D341Med (cell line): ENCODE measurements at regions not wholly inside any gene's neighbourhood (a gene's known extent, or its start where the extent isn't known, plus 50 kb on each side); places are given as distances from the start of the nearest gene placed in this dataset.

Experiments
- DNase-seq: peaks from one replicate; pipeline ENCODE4 v3.0.0; 2012; ENCODE audit warnings: low spot score

DNA sequence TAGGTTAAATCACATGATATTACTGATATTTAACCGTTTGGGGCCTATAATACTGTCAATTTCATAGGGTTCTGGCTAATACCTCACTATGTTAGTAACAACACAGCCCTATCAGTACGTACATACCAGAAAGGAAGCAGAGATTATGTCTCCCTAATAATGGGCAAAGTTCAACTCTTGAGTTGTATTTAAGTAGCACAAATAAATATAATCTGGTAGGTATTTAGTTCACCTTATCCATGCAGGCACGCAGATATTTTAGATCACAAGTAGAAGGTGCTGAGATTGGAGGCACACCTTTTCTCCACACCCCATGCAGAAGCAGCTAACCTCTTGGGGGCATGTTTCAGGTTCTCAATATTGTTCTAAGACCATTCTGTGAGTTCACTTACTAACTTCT lies 118.9 kb downstream of the IRS1 start:
- DNase-seq = no peak

DNA sequence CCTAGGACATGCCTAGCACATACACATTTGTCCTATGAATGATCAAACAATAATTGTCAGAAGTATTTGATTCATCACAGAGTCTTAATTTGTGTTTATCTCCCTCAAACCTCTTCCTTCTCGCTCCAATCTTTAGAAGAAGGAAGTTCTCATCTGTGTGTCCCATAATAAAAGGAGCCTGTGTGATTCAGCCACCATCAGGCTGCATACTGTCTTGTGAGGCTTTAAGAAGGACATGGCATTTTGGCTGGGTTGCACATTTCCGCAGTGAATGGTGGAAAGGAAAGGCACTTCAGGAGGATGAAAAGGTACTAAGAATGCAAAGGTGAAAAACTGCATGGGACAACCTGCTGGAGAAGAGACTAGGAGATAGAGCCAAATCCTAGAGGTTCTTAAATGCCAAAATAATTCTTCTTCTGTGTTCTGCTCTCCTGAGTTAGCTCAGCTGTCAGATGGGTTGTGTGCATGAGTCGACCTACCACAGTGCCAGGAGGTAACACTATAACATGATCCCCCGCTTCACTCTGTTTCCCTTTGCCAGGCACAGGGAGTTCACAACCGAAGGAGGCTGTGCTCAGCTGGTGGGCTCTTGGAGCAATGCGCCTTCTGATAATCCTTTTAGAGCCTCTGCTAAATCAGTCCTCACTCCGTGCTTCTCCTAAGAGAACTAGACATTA lies 120.1 kb downstream of the IRS1 start:
- no peak for DNase-seq

DNA sequence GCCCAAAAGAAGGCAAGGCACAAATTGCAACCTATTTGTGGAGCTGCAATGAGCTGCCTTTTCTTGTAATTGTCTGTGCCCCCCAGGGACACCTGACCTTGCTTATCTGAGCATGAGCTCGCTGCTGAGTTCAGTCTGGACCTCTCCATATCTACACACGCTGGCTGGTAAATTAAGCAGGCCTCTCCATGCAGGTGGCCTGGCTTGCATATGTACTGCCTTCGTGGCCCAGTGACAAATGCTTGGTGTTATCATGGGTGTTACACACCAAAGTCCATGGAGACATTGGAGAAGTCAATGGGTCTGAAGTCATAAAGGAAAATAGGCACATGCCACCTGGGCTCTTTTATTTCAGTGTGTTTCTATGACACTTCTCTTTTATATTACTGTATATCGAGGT lies 121.2 kb downstream of the IRS1 start:
- no peak for DNase-seq

DNA sequence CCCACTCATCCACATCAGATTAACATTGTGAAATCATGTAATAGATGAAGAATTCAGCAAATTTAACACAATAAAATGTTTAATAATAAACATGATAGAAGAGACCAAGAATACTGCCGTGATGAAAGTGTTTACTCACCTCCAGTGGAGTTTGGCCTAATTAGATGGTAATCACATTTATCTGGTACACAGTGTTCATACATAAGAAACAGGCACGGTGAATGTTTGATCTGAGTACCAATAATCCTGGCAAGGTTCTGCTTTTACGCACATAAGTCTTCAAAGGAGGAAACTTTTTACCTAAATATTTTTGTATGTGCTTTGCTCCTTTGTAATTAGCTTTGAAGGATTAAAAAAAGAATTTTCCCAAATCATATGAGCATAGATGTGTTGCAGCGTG lies 122.5 kb downstream of the IRS1 start:
- DNase-seq = no peak

DNA sequence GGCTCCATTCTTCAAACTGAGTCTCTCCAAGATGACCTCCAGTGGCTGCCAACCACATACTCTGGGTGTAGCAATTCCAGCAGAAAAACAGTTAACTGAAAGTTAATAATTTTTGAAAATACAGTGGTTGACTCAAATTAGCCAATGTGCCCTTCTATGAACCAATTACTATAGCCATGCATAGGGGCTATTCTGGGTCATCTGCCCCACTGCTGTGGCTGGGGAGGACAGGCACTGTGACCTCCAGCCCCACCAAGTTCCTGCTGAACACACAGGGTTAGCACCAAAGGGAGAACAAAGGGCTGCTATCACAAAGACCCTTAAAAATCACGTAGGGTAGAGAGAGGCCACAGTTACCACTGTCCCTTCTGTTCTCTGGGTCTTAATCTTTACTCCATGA lies 123.0 kb downstream of the IRS1 start:
- no peak for DNase-seq

DNA sequence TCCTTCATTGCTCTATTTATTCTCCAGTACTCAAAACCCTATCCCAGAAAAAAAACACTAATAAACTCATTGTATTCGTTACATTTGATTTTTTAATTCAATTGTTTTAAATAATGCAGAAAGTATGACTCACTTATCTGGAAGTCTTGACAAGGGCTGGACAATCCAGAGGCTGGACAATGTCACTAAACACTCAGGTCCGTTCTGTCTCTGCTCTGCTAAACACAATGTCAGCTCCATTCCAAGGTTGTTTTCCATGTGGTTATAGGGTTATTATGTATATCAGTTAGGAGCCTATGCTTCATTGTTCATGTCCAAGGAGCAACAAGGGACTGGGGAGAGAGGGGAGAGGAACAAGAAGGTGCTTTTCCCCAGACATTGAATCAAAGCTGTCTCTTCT lies 125.5 kb downstream of the IRS1 start:
- no peak for DNase-seq

DNA sequence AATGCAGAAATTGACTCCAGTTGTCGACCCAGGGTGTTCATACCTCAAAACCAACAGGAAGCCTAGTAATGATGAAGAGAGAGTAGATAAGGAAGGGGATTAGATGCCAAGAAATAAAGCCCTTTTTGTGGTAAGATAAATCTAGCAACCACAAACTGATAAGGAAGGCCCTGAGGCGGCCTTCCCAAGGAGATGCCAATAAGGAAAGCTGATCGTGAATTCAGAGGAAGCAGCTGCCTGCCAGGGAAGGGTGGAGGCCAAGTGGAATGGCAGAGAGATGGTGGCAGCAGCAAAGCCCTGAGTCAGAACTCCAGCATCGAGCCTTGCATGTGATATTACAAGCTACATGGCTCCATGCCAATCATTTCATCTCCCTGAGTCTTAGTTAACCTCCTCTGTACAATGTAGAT lies 126.3 kb downstream of the IRS1 start:
- no peak for DNase-seq

DNA sequence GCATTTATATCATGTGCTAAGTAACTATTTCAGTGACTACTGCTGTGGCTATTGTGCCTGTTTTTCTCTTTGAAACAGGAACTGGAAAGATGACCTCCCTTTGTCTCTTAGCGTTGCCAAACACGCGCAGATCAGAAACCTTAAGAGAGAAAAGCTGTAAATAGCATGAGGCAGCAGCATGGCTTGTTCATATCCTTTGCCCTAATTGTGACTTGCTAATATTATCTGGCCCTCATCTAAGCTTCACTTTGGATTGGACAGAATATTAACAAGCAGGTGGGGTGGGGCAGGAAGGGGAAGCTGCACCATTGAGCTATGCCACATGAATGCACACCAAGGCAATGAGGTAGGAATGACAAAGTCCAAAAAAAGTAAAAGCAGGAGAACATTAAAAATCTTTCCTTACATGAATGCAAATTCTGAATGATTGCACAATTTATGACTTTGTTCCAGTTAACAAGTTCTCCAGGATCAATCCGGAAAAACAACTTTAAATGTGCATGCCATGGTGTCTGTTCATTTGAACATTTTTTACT lies 128.4 kb downstream of the IRS1 start:
- DNase-seq = no peak

DNA sequence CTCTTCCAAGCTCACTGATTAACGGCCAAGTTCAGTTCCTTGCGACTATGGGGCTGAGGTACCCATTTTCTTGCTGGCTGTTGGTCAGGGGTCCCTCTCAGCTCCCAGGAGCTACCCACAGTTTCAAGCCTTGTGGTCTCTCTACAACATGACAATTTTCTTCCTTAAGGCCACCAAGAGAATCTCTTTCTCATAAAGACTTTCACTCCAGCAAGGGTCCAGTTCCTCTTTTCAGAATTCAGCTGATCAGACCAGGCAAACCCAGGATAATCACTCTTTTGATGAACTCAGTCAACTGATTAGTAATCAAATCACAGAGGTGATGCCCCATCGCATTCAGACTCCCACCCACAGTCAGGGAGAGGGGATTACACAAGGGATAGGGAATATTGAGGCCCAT lies 129.7 kb downstream of the IRS1 start:
- DNase-seq = no peak

DNA sequence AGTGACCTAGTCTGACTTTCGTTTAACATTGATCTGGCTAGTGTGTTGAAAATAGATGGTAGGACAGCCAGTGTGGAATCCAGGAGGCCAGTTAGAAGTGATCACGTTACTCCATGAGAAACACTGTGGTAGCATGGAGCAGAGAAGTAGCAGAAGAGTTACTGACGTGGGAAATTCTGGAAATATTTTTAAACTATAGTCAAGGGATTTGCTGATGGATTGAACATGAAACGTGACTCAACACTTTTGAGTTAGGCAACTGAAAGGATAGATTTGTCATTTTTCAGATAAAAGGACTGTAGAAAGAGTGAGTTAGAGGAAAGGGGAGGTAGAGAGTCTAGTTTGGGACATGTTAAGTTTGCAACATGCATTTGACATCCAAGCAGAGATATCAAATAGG lies 130.4 kb downstream of the IRS1 start:
- DNase-seq = no peak

DNA sequence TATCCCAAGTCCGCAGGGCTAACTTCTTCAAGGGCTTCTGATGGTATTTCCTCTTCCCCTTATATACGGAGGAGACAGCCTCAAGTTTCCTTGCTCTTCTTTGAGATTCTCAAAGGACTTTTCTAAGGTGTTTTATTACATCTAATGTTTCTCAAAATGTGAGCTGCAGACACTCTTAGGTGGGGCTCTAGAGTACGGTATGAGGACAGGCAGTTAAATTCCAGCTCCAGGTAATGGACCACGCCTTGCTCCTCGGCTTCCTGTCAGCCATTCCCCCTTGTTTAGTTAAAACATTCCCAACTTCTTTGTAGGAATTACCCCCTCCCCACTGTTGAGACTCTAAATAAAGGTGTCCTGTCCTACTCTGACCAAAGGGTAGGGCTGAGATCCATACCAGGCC lies 131.9 kb downstream of the IRS1 start:
- no peak for DNase-seq

DNA sequence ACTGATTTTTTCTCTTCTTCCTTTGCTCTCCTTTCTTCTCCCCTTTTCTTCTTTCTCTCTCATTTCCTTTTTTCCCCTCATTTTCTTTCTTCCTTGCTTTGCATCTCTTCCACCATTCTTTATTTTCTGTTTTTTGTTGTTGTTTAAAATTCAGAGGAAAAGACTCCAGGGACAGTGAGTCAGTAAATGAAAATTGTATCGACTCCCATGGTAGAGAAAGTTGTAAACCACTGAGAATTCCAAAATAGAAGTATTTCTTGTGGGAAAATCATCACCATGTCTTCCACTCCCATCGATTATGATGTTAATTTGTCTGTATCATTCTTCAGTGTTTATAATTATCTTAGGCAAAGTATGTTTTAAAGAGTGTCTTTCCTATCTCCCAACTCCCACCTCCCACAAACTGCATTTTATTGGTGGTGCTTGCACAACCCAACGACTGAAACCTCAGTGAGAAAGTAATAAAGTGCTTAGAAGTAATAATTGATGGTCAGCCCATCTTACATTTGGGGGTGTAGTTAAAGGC lies 134.3 kb downstream of the IRS1 start:
- DNase-seq = no peak

DNA sequence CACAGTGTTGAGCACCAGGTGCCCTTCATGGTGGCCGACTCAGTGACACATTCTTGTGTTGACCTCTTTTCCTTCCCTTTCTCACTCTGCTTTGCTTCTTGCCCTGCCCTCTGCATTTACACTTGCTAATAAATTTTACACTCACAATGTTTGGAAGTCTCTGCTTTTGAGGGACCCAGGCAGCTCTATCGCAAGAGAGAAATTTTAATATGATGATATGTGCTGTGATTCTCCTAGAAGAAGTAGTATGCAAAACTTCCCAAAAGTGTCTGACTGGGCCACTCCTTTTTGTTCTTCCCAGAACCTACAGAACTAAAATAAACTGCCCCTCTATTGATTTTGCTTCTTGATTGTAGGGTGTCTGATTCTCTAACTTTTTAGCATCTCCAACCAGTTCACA lies 135.0 kb downstream of the IRS1 start:
- DNase-seq = no peak

DNA sequence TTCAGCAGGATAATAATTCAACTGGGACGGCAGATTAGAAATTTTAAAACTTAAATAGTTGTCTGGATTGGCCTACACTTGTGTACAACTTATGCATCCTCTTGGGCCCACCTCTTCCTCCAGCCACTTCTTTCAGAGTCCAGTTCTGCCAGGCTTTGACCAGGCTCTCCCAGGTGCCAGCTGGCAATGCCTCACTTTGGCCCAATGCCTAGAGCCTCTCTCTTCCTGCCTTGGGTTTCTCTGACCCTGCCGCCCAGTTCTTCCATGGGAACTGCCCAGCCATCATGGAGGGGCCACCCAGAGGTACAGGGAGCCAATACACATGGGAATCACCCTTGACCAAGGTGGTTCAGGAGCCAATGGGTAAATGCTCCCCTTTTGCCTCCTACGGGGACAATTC lies 135.5 kb downstream of the IRS1 start:
- no peak for DNase-seq

DNA sequence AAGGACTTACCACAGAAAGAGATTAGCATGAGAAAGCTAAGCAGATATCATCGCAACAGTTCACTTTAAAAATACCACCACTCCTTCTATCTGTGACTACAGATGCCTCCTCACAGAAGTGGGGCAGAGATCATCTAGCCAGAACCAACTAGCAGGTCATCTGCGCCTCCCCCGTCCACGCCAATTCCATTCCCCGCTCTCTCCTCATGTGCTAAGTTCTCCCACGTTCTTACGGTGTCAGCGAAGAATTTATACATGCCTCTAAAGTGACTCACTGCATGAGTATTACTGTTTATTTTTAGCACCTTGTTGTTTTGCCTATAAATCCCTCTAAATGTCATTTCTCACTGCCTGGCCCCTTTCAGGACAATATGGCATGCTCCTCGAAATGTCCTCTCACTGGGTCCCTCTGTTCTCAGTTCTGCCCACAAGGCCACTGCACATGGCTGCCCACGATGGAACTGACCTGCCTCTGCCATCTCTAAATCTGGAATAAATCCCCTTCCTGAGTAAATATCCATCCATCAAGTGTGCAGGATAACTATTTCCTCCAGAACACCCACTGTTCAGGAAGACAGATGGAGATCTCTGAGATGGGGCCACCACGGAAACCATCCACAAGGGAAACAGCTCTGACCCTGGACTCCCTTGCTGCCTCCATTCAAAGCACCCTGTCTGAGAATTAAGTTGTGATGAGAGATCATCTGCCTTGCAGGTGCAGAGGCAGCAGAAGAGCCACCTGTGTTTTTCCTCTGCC lies 137.7 kb downstream of the IRS1 start:
- no peak for DNase-seq

DNA sequence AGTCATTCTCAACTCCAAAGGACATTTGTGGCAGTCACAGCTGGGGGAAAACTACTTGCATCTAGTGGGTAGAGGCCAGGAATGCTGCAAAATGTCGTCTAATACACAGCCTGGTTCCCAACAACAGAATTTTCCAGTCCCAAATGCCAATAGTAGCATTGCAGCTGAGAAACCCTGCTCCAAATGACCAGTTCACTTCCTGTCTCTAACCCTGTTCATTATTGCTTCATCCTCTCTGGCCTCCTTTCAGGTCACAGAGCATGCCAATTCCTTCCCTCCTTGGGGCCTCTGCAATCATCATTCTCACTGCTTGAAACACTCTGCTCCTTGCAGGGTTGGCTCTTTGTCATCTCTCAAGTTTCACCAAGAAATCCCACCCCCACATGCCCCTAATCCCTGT lies 139.1 kb downstream of the IRS1 start:
- DNase-seq = no peak

DNA sequence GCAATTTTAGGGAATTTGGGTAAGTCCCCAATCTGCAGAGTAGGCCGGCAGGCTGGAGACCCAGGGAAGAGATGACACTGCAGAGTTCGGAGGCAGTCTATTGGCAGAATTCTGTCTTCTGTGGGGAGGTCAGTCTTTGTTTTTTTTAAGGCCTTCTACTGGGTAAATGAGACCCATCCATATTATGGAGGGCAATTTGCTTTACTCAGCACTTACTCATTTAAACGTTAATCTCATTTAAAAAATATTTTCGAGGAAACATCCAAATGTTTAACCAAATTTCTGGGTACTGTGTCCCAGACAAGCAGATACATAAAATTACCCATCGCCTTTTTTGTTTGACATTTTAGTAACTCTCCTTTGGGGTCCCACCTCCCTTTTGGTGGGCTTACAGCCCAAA lies 139.5 kb downstream of the IRS1 start:
- no peak for DNase-seq

DNA sequence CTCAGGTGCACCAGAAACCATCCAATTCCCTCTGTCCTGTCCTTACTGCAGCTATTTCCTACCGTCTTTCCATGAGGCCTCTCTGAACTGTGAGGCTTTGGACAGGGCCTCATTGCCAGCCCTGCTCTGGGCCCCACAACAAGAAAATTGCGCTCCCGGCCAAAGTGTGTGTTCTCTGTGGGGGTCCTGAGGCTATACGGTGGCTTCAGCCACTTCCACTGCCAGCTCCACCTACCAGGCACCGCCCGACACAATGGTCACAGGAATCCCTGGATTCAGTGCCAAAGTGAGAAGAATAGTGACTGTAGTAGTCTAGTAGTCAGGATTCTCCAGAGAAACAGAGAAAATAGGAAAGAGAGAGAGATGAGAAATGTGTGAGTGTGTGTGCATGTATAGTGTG lies 140.2 kb downstream of the IRS1 start:
- no peak for DNase-seq

DNA sequence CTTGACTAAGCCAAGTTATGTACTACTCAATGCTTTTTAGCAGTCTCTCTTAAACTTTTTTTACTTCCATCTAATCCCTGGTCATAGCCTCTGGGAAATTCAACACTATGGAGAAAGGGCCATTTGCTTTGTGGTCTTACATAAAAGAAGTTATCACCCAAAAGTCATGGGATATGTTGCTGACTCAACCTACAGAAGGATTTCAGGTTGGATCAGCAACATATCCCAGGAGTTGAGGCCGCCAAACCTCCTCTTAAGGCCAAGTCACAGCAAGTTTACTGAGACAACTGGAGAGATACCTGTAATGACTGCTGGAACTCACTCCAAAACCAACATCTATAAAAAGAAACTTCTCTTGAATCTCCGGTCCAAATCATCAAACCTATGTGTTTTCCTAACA lies 141.1 kb downstream of the IRS1 start:
- no peak for DNase-seq

DNA sequence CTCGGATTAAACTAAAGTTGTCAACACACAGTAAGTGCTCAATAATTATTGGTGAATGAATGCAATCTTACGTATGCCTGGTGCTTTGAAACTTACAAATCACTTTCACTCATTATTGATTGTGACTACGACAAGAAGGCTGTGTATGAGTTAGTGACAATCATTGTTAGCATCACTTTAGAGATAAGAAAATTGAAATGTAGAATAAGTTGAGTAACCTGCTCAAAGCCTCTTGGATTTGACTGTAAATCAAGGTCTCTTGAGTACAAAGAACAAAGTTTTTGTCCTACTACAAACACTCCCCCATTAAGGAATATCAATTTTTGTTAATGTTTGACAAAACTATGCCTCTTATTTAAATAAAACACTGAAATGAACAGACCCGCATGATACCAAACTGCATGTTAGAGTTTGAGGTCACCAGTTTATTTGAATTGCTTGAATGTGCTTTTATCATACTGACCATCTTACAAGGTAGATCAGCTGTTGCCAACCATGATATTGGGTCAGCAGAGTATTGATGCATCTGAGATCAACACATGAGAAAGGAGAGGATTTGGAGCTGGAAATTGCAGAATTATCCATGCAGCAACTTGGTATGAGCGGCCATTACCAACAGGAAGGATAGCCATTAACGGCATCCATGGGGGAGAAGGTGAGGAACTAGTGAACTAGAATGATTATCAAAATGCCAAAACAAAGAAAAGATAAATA lies 142.1 kb downstream of the IRS1 start:
- no peak for DNase-seq

DNA sequence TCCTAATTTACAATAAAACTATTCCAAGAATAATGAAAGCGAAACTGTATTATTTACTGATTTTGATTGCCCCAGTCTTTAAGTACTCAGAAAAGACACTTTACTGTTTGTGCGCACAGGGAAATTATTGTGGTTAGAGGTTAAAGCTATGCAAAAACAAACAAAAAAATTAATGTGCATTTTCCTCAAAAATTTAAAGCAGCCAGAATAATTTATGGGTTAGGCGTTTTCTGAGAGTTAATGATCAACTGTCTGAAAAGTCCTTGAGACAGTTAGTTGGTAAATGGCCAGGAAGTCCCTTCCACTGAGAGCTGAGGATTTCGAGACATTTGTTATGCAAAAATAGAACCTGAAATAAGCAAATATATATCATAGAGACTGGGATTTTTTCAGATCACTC lies 143.3 kb downstream of the IRS1 start:
- DNase-seq = no peak

DNA sequence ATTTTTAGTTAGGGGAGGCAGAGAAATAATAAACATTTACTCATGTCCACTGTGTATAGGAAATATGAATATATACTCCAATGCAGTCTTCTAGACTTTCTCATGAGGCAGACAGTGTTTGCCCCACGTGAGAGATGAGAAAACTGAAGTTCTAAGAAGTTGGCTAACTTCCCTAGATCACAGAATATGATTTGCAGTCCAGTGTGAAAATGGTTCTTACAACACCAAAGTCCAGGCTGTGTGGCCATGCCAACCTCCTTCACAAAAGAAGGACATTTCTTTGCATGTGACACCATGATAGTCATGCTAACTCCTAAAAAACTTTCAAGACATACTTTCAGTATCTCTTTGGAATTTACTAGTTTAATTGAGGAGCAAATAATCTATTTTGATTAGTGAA lies 143.7 kb downstream of the IRS1 start:
- DNase-seq = no peak
